Thoracic aorta (tissue), 2 donors: ENCODE measurements at regions not wholly inside any gene's neighbourhood (a gene's known extent, or its start where the extent isn't known, plus 50 kb on each side); places are given as distances from the start of the nearest gene placed in this dataset.

ENCODE experiments used
- ATAC-seq: fragments of 150-250 bp; one replicate; pipeline ENCODE4 v1.8.0; 2017; ENCODE audit warnings: low read depth; ENCODE audit not compliant: insufficient number of reproducible peaks, low FRiP score
- DNase-seq: peaks from one replicate; pipeline ENCODE4 v3.0.0-alpha.2; 2020; ENCODE audit warnings: low spot score
- H3K27ac ChIP-seq, 2 donors: fragments of 200-600 bp; sonication (generic); 1 replicate in 1 of 2; 2 replicates in 1 of 2; pipeline ENCODE4 v1.5.1; 2016; ENCODE audit warnings: mild to moderate bottlenecking in 2 of 2, moderate library complexity in 2 of 2
- H3K27me3 ChIP-seq: fragments of 200-600 bp; sonication (generic); replicated peaks from 2 replicates; pipeline ENCODE4 v1.6.0; 2016; ENCODE audit warnings: mild to moderate bottlenecking; ENCODE audit not compliant: insufficient read depth
- H3K36me3 ChIP-seq: fragments of 200-600 bp; sonication (generic); one replicate; pipeline ENCODE4 v1.5.1; 2016
- H3K4me1 ChIP-seq, 2 donors: fragments of 200-600 bp; sonication (generic); 1 replicate in 1 of 2; 2 replicates in 1 of 2; pipeline versions ENCODE4 v1.5.1 to v1.6.0; 2016; ENCODE audit warnings: low read depth in 2 of 2, mild to moderate bottlenecking in 1 of 2; ENCODE audit not compliant: control insufficient read depth in 1 of 2
- H3K4me3 ChIP-seq: fragments of 200-600 bp; sonication (generic); 2 replicates; pipeline ENCODE4 v1.5.1; 2016; ENCODE audit warnings: mild to moderate bottlenecking
- H3K9me3 ChIP-seq: fragments of 200-600 bp; sonication (generic); 2 replicates; pipeline ENCODE4 v1.5.1; 2016
- CTCF ChIP-seq: fragments of 200-600 bp; sonication (generic); IDR thresholded peaks from one replicate; pipeline ENCODE4 v1.5.1; 2019; ENCODE audit warnings: antibody characterized with exemption

- no peak for DNase-seq
- TF ChIP-seq CTCF, result no peak
- Histone ChIP-seq H3K27ac (no peak overlapping the region), H3K4me3 (no peak overlapping the region), H3K27me3 (no peaks in the 10 kb centered on the region), H3K9me3 (peaks cover 2% of the 10 kb centered on the region), H3K4me1 (no peaks in the 10 kb centered on the region), H3K36me3 (no peaks in the 10 kb centered on the region)
- ATAC-seq, result no peak
Observed at GRCh38 chr15:97473627-97474026, 486.9 kb upstream of the ARRDC4 start.

- Histone ChIP-seq H3K27me3 (no peaks in the 10 kb centered on the region), H3K36me3 (no peaks in the 10 kb centered on the region), H3K27ac (no peak overlapping the region), H3K9me3 (no peaks in the 10 kb centered on the region), H3K4me1 (no peaks in the 10 kb centered on the region), H3K4me3 (no peak overlapping the region)
- no peak for TF ChIP-seq CTCF
- DNase-seq (no peak), ATAC-seq (no peak)
Observed at GRCh38 chr15:97479957-97480356, 480.5 kb upstream of the ARRDC4 start.

DNA sequence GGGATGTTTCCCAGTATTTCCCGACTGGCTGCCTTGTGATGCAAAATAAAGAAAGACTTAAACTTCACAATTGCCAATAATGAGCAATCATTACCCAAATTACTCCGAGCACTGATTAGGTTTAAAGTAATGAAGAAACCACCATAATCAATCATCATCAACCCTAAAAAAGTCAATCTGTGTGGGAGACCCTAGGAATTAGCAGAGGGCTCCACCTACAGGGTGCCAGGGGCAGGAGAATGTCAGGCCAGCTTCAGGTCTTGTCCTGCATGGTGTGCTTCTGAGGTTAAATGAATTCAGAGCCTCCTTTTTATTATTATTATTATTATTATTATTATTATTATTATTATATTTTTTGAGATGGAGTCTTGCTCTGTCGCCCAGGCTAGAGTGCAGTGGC, 478.0 kb upstream of the ARRDC4 start:
- H3K4me1 ChIP-seq, result no peaks in the 10 kb centered on the region
- no peak overlapping the region for H3K27ac ChIP-seq
- TF ChIP-seq CTCF, result no peak
- no peaks in the 10 kb centered on the region for H3K36me3 ChIP-seq
- DNase-seq (no peak), ATAC-seq (no peak)
- no peak overlapping the region for H3K4me3 ChIP-seq
- H3K9me3 ChIP-seq, result no peaks in the 10 kb centered on the region
- H3K27me3 ChIP-seq, result no peaks in the 10 kb centered on the region

DNA sequence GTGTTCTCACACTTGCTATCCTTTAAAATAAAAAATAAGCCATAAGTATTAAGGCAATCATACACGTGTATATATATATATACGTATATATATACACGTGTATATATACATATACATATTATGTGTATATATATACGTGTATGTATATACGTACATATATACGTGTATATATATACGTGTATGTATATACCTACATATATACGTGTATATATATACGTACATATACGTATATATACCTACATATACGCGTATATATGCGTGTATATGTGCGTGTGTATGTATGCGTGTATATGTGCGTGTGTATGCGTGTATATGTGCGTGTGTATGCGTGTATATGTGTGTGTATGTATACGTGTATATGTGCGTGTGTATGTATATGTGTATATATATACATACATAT, 477.3 kb upstream of the ARRDC4 start:
- Histone ChIP-seq H3K9me3 (no peaks in the 10 kb centered on the region), H3K27me3 (no peaks in the 10 kb centered on the region), H3K4me1 (no peaks in the 10 kb centered on the region), H3K27ac (no peak overlapping the region), H3K36me3 (no peaks in the 10 kb centered on the region), H3K4me3 (no peak overlapping the region)
- no peak for DNase-seq
- no peak for ATAC-seq
- no peak for TF ChIP-seq CTCF

- Histone ChIP-seq H3K36me3 (no peaks in the 10 kb centered on the region), H3K9me3 (no peaks in the 10 kb centered on the region), H3K27ac (no peak overlapping the region), H3K4me3 (no peak overlapping the region), H3K4me1 (no peaks in the 10 kb centered on the region), H3K27me3 (no peaks in the 10 kb centered on the region)
- TF ChIP-seq CTCF, result no peak
- DNase-seq (no peak), ATAC-seq (no peak)
Observed at GRCh38 chr15:97490429-97490828, 470.1 kb upstream of the ARRDC4 start.
